Putamen (tissue), 1 donor: ENCODE measurements at regions not wholly inside any gene's neighbourhood (a gene's known extent, or its start where the extent isn't known, plus 50 kb on each side); places are given as distances from the start of the nearest gene placed in this dataset.

Experiments used
- DNase-seq: peaks from one replicate; pipeline ENCODE4 v3.0.0-alpha.2; 2016; ENCODE audit warnings: low spot score

- DNase-seq: no peak
These were observed 80.1 kb upstream of the CREB1 start for GRCh38 chr2:207449642-207450165.

GRCh38 chr2:207450186-207450585, 79.6 kb upstream of the CREB1 start:
- no peak for DNase-seq

GRCh38 chr2:207458582-207458981, 71.2 kb upstream of the CREB1 start:
- DNase-seq: no peak

- DNase-seq: no peak
These were observed 69.6 kb upstream of the CREB1 start for GRCh38 chr2:207459990-207460757.

GRCh38 chr2:207463433-207463832, 66.3 kb upstream of the CREB1 start:
- no peak for DNase-seq

GRCh38 chr2:207464007-207464406, 65.8 kb upstream of the CREB1 start:
- DNase-seq: no peak

GRCh38 chr2:207465894-207466293, 63.9 kb upstream of the CREB1 start:
- no peak for DNase-seq

GRCh38 chr2:207467716-207468347, 61.9 kb upstream of the CREB1 start:
- DNase-seq: no peak

GRCh38 chr2:207468488-207468887, 61.3 kb upstream of the CREB1 start:
- DNase-seq: no peak

- no peak for DNase-seq
These were observed 60.3 kb upstream of the CREB1 start for GRCh38 chr2:207469451-207469850.

GRCh38 chr2:207469943-207470729, 59.6 kb upstream of the CREB1 start:
- no peak for DNase-seq

- no peak for DNase-seq
These were observed 58.5 kb upstream of the CREB1 start for GRCh38 chr2:207471261-207471660.

GRCh38 chr2:207472343-207473048, 57.3 kb upstream of the CREB1 start:
- DNase-seq: no peak

GRCh38 chr2:207473049-207473930, 56.5 kb upstream of the CREB1 start:
- peak; percentile 84 for DNase-seq

GRCh38 chr2:207473931-207474235, 55.9 kb upstream of the CREB1 start:
- no peak for DNase-seq

- peak; percentile 71 for DNase-seq
These were observed 54.8 kb upstream of the CREB1 start for GRCh38 chr2:207474863-207475485.

- no peak for DNase-seq
These were observed 54.2 kb upstream of the CREB1 start for GRCh38 chr2:207475546-207475945.

GRCh38 chr2:207477896-207478295, 51.9 kb upstream of the CREB1 start:
- no peak for DNase-seq

- no peak for DNase-seq
These were observed 51.2 kb upstream of the CREB1 start for GRCh38 chr2:207478572-207478971.

GRCh38 chr2:207479198-207479785, 50.5 kb upstream of the CREB1 start:
- DNase-seq: no peak
